Heart right ventricle (tissue), 16 donors: ENCODE measurements at regions not wholly inside any gene's neighbourhood (a gene's known extent, or its start where the extent isn't known, plus 50 kb on each side); places are given as distances from the start of the nearest gene placed in this dataset.

Experiments
- ATAC-seq, 8 donors: fragments of 200-7000 bp; cut with Tn5 transposase; one replicate each; pipeline ENCODE4 v1.9.1; 2020; ENCODE audit warnings: mild to moderate bottlenecking in 8 of 8, moderate library complexity in 8 of 8, moderate number of reproducible peaks in 1 of 8
- DNase-seq, 2 donors: peaks; one replicate each; pipeline ENCODE4 v3.0.0-alpha.2; 2020
- H3K27ac ChIP-seq, 10 donors: fragments of 200-600 bp; sonication (generic) in 2 of 10; one replicate each; pipeline versions ENCODE4 v1.5.0 to v1.8.0; 2020 to 2022; ENCODE audit warnings: mild to moderate bottlenecking in 3 of 10
- H3K27me3 ChIP-seq, 7 donors: fragments of 200-600 bp; one replicate each; pipeline ENCODE4 v1.8.0; 2021 to 2022; ENCODE audit warnings: mild to moderate bottlenecking in 2 of 7
- H3K36me3 ChIP-seq, 9 donors: fragments of 200-600 bp; sonication (generic) in 1 of 9; one replicate each; pipeline versions ENCODE4 v1.5.0 to v1.8.0; 2020 to 2022; ENCODE audit warnings: mild to moderate bottlenecking in 2 of 9
- H3K4me1 ChIP-seq, 9 donors: fragments of 200-600 bp; sonication (generic) in 1 of 9; one replicate each; pipeline versions ENCODE4 v1.5.0 to v1.8.0; 2020 to 2022; ENCODE audit warnings: mild to moderate bottlenecking in 4 of 9
- H3K4me3 ChIP-seq, 10 donors: fragments of 200-600 bp; sonication (generic) in 2 of 10; one replicate each; pipeline versions ENCODE4 v1.5.0 to v1.8.0; 2020 to 2022; ENCODE audit warnings: mild to moderate bottlenecking in 7 of 10, moderate library complexity in 2 of 10
- H3K9me3 ChIP-seq, 11 donors: fragments of 200-600 bp in 10 of 11; sonication (generic) in 2 of 11; one replicate each; pipeline versions ENCODE4 v1.5.0 to v1.8.0; 2013 to 2022; ENCODE audit warnings: mild to moderate bottlenecking in 2 of 11, control low read depth in 1 of 11, moderate library complexity in 1 of 11
- WGBS, 2 donors: extraction: QIAGEN DNeasy Blood & Tissue Kit; methylation state at CpG; one replicate each; pipeline ENCODE4 v1.1.7; 2013; ENCODE audit warnings: inconsistent platforms in 1 of 2; 5-methylcytosine and 5-hydroxymethylcytosine counted together
- intact Hi-C, 10 donors: fragments of 100-400 bp; cut with DNase I; formaldehyde crosslinking; loops; one replicate each; pipeline versions ENCODE4 v1.11.1 to v1.14.2; 2022
- TF ChIP-seq, protein P1 (sequence below), 9 donors: fragments of 200-600 bp; sonication (generic) in 2 of 9; IDR thresholded peaks; one replicate each; pipeline versions ENCODE4 v1.5.0 to v1.8.0; 2021 to 2022; ENCODE audit warnings: antibody characterized with exemption in 9 of 9, mild to moderate bottlenecking in 5 of 9, moderate library complexity in 1 of 9
- donor health status: Arrhythmogenic right ventricular cardiomyopathy.
- donor health status: ischemic (EF 13 %, LVEDD 7.1; RV severe dilation, severe dysfunction).
- donor health status: healthy with polysubstance abuse.
- donor health status: DM: no; HTN: yes; CAD: no.
- donor health status: DM: no; HTN: no; CAD: no.
- donor health status: ischemic (EF 25% LVEDD 6.9; RV normal size, moderate dysfunction).
- donor health status: ischemic (EF 25% LVEDD 5.7; RV mildly dilated, moderate dysfunction).
- donor health status: healthy.
- donor health status: DM: yes; HTN: yes; CAD: no.
- donor health status: Ischemic cardiomyopathy.
- donor health status: ischemic (EF 35%, LVEDD 5.7; RV mildly dilated, moderate dysfunction).
- donor health status: nonischemic (EF 11% LVEDD 7.7; RV severe dilation, severe dysfunction).
- donor health status: DM: yes; HTN: yes; CAD: no.
- donor health status: PGD.
- donor health status: ischemic (EF 29% LVEDD 5.4; RV normal size, mild dysfunction).
- donor health status: nonischemic (EF 23%, LVEDD 6.1; RV moderate dilation, normal function).

DNA sequence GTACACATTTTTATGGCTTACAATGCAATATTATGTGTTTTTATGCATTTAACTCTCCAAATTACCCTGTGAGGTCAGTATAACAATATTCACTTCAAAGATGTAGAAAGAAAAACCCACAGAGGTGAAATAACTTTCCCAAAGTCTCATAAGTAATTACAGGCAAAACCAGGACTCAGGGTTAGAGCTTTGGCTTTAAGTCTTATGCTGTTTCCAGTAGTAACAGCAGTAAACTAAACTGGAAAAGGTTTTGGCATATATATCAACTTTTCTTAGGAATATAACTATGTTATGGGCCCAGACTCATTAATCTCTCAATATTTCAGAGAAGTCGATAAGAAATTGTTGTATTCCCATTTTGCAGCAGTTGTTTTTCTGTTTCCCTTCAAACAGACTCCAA is 206.3 kb upstream of the KCNMB2 start:
- TF ChIP-seq, protein P1, sequence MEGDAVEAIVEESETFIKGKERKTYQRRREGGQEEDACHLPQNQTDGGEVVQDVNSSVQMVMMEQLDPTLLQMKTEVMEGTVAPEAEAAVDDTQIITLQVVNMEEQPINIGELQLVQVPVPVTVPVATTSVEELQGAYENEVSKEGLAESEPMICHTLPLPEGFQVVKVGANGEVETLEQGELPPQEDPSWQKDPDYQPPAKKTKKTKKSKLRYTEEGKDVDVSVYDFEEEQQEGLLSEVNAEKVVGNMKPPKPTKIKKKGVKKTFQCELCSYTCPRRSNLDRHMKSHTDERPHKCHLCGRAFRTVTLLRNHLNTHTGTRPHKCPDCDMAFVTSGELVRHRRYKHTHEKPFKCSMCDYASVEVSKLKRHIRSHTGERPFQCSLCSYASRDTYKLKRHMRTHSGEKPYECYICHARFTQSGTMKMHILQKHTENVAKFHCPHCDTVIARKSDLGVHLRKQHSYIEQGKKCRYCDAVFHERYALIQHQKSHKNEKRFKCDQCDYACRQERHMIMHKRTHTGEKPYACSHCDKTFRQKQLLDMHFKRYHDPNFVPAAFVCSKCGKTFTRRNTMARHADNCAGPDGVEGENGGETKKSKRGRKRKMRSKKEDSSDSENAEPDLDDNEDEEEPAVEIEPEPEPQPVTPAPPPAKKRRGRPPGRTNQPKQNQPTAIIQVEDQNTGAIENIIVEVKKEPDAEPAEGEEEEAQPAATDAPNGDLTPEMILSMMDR (IDR thresholded peaks at IDR 0.05) = no peak
- intact Hi-C loops = loop anchor here in 7 of 10 donors (5.0 to 10.0 kb wide), 11 partner anchors 245 to 1285 kb away; partner anchors contain the start of gene TBL1XR1 (in 3 of the 7)
- ATAC-seq (no peak), DNase-seq (no peak)
- H3K9me3 ChIP-seq = peaks cover 0 to 9% (median 0%) of the 10 kb centered on the region in 11 donors
- WGBS, 2 donors = 82 to 91% methylated on average over 1 of the region's 1 CpG
- H3K36me3 ChIP-seq = no peaks in the 10 kb centered on the region
- no peak overlapping the region for H3K27ac ChIP-seq
- H3K4me3 ChIP-seq = no peak overlapping the region
- H3K27me3 ChIP-seq = no peaks in the 10 kb centered on the region
- peaks cover 0 to 20% (median 7%) of the 10 kb centered on the region in 9 donors for H3K4me1 ChIP-seq

DNA sequence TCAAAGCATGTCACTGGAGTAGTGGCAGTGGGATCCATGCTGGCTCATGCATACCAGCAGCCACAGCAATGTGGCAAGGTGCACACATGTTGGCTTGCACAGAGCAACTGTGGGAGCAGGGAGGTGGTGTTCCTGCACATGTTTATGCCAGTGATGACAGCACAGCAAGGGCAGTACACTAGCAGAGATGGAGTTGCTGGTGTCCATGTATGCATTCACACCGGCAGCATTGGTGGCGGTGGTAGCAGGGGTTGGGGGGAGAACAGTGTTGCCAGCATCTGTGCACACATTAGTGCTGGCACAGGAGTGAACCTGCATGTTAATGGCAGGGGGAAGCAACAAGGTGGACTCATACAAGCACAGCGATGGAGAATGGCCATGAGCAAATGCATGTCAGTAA is 202.0 kb upstream of the KCNMB2 start:
- TF ChIP-seq, protein P1 (IDR thresholded peaks at IDR 0.05) = no peak
- Histone ChIP-seq H3K4me3 (no peak overlapping the region), H3K9me3 (peaks cover 0 to 9% (median 0%) of the 10 kb centered on the region in 11 donors), H3K36me3 (no peaks in the 10 kb centered on the region), H3K4me1 (peaks cover 0 to 3% (median 0%) of the 10 kb centered on the region in 9 donors), H3K27me3 (no peaks in the 10 kb centered on the region), H3K27ac (no peak overlapping the region)
- 97 to 99% methylated on average over 3 of the region's 3 CpGs for WGBS, 2 donors
- intact Hi-C loops = no loop called here
- no peak for DNase-seq
- no peak for ATAC-seq

DNA sequence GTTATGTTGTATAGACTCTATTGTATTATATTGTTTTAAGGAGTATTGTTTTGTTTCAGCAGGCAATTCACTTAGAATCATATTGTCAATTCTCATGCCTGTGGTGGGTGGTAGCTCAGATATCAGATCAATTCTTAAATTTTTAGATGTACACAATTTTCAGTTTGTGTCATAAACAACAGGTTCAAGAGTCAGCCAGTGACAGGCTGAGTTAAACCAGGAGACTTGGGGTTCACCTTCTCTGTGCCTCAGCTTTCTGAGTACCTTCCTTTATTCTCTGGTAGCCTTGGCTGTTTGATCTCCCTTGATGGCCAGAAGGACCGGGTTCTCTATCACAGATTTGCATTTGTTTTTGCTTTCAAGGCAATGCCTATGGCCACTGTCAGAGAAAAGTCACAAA is 199.9 kb upstream of the KCNMB2 start:
- DNase-seq = no peak
- H3K36me3 ChIP-seq = no peaks in the 10 kb centered on the region
- intact Hi-C loops = no loop called here
- no peak for ATAC-seq
- H3K27ac ChIP-seq = no peak overlapping the region
- peaks cover 0 to 3% (median 0%) of the 10 kb centered on the region in 9 donors for H3K4me1 ChIP-seq
- WGBS, 2 donors = 74 to 76% methylated on average over 1 of the region's 1 CpG
- peaks cover 0 to 9% (median 0%) of the 10 kb centered on the region in 11 donors for H3K9me3 ChIP-seq
- no peak overlapping the region for H3K4me3 ChIP-seq
- H3K27me3 ChIP-seq = no peaks in the 10 kb centered on the region
- TF ChIP-seq, protein P1 (IDR thresholded peaks at IDR 0.05) = no peak

DNA sequence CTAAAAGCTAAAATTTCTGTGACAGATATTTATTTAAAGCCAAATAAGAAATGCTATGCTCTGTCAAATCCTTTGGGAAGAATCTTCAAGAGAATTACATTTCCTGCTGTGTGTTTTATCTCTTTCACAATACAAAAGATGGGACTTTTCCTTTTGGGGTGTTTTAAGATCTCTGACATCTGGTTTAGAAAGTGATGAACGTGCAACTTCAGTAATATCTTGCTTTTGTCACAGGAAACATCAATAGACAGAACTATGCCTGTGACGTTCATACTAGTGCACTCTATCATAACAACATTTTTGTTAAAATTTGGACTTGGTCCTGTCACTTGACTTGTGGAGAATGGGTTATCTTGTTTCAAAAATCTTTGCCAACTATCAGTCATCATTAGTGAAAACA is 195.7 kb upstream of the KCNMB2 start:
- ATAC-seq (no peak), DNase-seq (no peak)
- Histone ChIP-seq H3K4me1 (peaks cover 0 to 14% (median 0%) of the 10 kb centered on the region in 9 donors), H3K9me3 (no peaks in the 10 kb centered on the region), H3K36me3 (no peaks in the 10 kb centered on the region), H3K27me3 (no peaks in the 10 kb centered on the region), H3K4me3 (no peak overlapping the region), H3K27ac (no peak overlapping the region)
- TF ChIP-seq, protein P1 (IDR thresholded peaks at IDR 0.05) = no peak
- intact Hi-C loops = no loop called here
- WGBS, 2 donors = 36 to 47% methylated on average over 2 of the region's 2 CpGs
